HTR-8/SVneo (cell line): ENCODE measurements at regions not wholly inside any gene's neighbourhood (a gene's known extent, or its start where the extent isn't known, plus 50 kb on each side); places are given as distances from the start of the nearest gene placed in this dataset.

Source experiments
- DNase-seq: peaks from one replicate; pipeline ENCODE4 v3.0.0; 2011; ENCODE audit warnings: low spot score, mixed read lengths; ENCODE audit not compliant: insufficient read length
- FAIRE-seq: peaks from 2 replicates; lab custom pipeline; 2011; peaks lifted over from hg19 to GRCh38; lab: Jason Lieb, UNC

GRCh38 chr18:62664414-62664813, 50.9 kb upstream of the PHLPP1 start:
- FAIRE-seq = no peak

GRCh38 chr18:62665188-62665587, 50.2 kb upstream of the PHLPP1 start:
- FAIRE-seq = no peak
- no peak for DNase-seq

More at GRCh38 chr18:62664414-62664813, 50.9 kb upstream of the PHLPP1 start:
- no peak for DNase-seq
